Activated CD4-positive, alpha-beta T cell treated with anti-CD3 and anti-CD28 coated beads, Interleukin-2, amount 10 ng/mL, durations not matched to agents 24 days and 14 days (primary cell): ENCODE measurements at regions not wholly inside any gene's neighbourhood (a gene's known extent, or its start where the extent isn't known, plus 50 kb on each side); places are given as distances from the start of the nearest gene placed in this dataset.
"Not testable (repeated sequence)": the region's sequence is repeated elsewhere in the genome, so short reads cannot be mapped to it uniquely, and the experiment has no call there.

ENCODE experiments used
- DNase-seq: peaks from one replicate; pipeline ENCODE4 v3.0.0; 2022
- H3K27ac Mint-ChIP-seq: one replicate; pipeline ENCODE4 v1.8.0; 2022; ENCODE audit warnings: mild to moderate bottlenecking, mixed read lengths
- H3K27me3 Mint-ChIP-seq: one replicate; pipeline ENCODE4 v1.8.0; 2022; ENCODE audit warnings: mixed read lengths
- H3K36me3 Mint-ChIP-seq: one replicate; pipeline ENCODE4 v1.8.0; 2022; ENCODE audit warnings: low read depth, mild to moderate bottlenecking, mixed read lengths
- H3K4me1 Mint-ChIP-seq: one replicate; pipeline ENCODE4 v1.8.0; 2021; ENCODE audit warnings: mixed read lengths
- H3K4me3 Mint-ChIP-seq: one replicate; pipeline ENCODE4 v1.8.0; 2022; ENCODE audit warnings: mild to moderate bottlenecking, moderate library complexity, mixed read lengths
- H3K9me3 Mint-ChIP-seq: one replicate; pipeline ENCODE4 v1.8.0; 2021; ENCODE audit warnings: mixed read lengths
- intact Hi-C: fragments of 100-400 bp; cut with micrococcal nuclease; formaldehyde crosslinking; loops from one replicate; pipeline ENCODE4 v1.15.1; 2023

GRCh38 chr16:86256995-86257394 lies 253.3 kb upstream of the FOXF1 start:
- intact Hi-C loops: no loop called here
- H3K4me3 Mint-ChIP-seq: no peak overlapping the region
- no peaks in the 10 kb centered on the region for H3K36me3 Mint-ChIP-seq
- no peak overlapping the region for H3K27ac Mint-ChIP-seq
- no peak for DNase-seq
- no peaks in the 10 kb centered on the region for H3K27me3 Mint-ChIP-seq
- peaks cover 3% of the 10 kb centered on the region for H3K9me3 Mint-ChIP-seq
- no peaks in the 10 kb centered on the region for H3K4me1 Mint-ChIP-seq

- no peaks in the 10 kb centered on the region for H3K27me3 Mint-ChIP-seq
- H3K36me3 Mint-ChIP-seq: no peaks in the 10 kb centered on the region
- DNase-seq: no peak
- no peak overlapping the region for H3K4me3 Mint-ChIP-seq
- H3K9me3 Mint-ChIP-seq: peaks cover 4% of the 10 kb centered on the region
- no peak overlapping the region for H3K27ac Mint-ChIP-seq
- intact Hi-C loops: no loop called here
- H3K4me1 Mint-ChIP-seq: no peaks in the 10 kb centered on the region
These were observed 252.8 kb upstream of the FOXF1 start for GRCh38 chr16:86257546-86257945.

DNA sequence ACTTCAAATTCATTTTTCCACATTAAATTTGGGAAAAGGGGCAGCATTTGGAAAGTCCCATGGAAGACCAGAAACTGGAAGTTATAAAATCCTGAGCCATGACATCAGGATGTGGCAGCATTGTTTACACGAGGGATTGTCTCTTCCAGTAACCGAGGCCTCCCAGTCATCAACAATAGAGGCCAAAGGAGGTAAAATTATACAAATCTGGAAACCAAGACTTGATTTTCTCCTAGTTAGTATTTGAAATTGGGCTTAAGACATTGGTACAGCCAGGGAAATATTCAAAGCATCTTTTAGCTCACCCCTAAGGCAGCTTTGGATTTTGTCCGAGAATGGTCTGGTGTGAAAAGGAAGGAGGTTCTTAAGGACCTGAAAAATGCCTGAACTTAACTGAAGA lies 251.6 kb upstream of the FOXF1 start:
- Mint-ChIP-seq H3K36me3 (no peaks in the 10 kb centered on the region), H3K27me3 (no peaks in the 10 kb centered on the region), H3K4me1 (no peaks in the 10 kb centered on the region), H3K27ac (no peak overlapping the region), H3K4me3 (no peak overlapping the region), H3K9me3 (peaks cover 4% of the 10 kb centered on the region)
- intact Hi-C loops: no loop called here
- no peak for DNase-seq

GRCh38 chr16:86259499-86259898 lies 250.8 kb upstream of the FOXF1 start:
- Mint-ChIP-seq H3K27ac (no peak overlapping the region), H3K4me3 (no peak overlapping the region), H3K36me3 (no peaks in the 10 kb centered on the region), H3K4me1 (no peaks in the 10 kb centered on the region), H3K27me3 (no peaks in the 10 kb centered on the region), H3K9me3 (peaks cover 4% of the 10 kb centered on the region)
- intact Hi-C loops: no loop called here
- peak; percentile 20 for DNase-seq

DNA sequence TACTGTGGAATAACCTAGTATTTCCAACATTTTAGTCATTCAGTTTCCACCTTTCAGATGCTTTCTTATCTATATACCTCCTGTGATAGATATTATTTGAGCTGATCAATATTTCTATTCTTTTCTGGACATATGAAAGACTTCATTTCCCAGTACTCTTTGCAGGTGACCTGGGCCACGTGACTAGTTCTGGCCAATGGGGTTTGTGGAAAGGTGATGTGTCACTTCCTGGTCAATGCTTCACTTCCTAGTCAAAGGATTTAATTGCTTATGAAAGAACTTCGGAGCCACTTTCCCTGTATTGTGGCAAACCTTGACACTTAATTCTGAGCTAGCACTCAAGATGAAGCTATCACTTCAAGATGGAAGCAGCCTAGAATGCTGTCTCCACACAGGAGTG lies 248.9 kb upstream of the FOXF1 start:
- Mint-ChIP-seq H3K36me3 (no peaks in the 10 kb centered on the region), H3K9me3 (peaks cover 4% of the 10 kb centered on the region), H3K4me1 (no peaks in the 10 kb centered on the region), H3K27me3 (no peaks in the 10 kb centered on the region), H3K27ac (no peak overlapping the region), H3K4me3 (no peak overlapping the region)
- DNase-seq: peak; percentile 40
- intact Hi-C loops: no loop called here

GRCh38 chr16:86267657-86268056 lies 242.7 kb upstream of the FOXF1 start:
- H3K27ac Mint-ChIP-seq, H3K36me3 Mint-ChIP-seq, H3K4me1 Mint-ChIP-seq, H3K9me3 Mint-ChIP-seq, intact Hi-C loops, DNase-seq, H3K27me3 Mint-ChIP-seq, H3K4me3 Mint-ChIP-seq: not testable (repeated sequence)

- DNase-seq: no peak
- Mint-ChIP-seq H3K36me3 (no peaks in the 10 kb centered on the region), H3K4me3 (no peak overlapping the region), H3K27me3 (no peaks in the 10 kb centered on the region), H3K9me3 (no peaks in the 10 kb centered on the region), H3K4me1 (no peaks in the 10 kb centered on the region), H3K27ac (no peak overlapping the region)
- intact Hi-C loops: no loop called here
These were observed 239.6 kb upstream of the FOXF1 start for GRCh38 chr16:86270696-86271095.

- intact Hi-C loops: no loop called here
- no peak for DNase-seq
- Mint-ChIP-seq H3K9me3 (no peaks in the 10 kb centered on the region), H3K36me3 (no peaks in the 10 kb centered on the region), H3K4me1 (no peaks in the 10 kb centered on the region), H3K4me3 (no peak overlapping the region), H3K27ac (no peak overlapping the region), H3K27me3 (no peaks in the 10 kb centered on the region)
These were observed 237.6 kb upstream of the FOXF1 start for GRCh38 chr16:86272744-86273143.

- intact Hi-C loops: no loop called here
- Mint-ChIP-seq H3K4me1 (no peaks in the 10 kb centered on the region), H3K27me3 (peaks cover 3% of the 10 kb centered on the region), H3K27ac (no peak overlapping the region), H3K36me3 (no peaks in the 10 kb centered on the region), H3K9me3 (no peaks in the 10 kb centered on the region), H3K4me3 (no peak overlapping the region)
- no peak for DNase-seq
These were observed 233.1 kb upstream of the FOXF1 start for GRCh38 chr16:86277221-86277620.

DNA sequence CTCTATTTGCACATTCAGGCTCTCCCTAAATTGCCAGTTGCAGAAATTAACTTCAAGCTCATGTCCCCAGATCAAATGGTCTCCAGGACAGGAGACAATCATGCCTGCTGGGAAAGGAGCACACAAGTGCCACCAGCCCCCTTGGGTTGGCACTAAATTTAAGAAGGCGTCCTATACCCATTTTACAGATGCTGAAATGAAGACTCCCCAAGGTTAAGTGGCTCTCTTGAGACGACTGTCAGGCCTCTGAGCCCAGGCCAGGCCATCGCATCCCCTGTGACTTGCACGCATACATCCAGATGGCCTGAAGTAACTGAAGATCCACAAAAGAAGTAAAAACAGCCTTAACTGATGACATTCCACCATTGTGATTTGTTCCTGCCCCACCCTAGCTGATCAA lies 232.5 kb upstream of the FOXF1 start:
- H3K27ac Mint-ChIP-seq, H3K27me3 Mint-ChIP-seq, H3K9me3 Mint-ChIP-seq, DNase-seq, H3K36me3 Mint-ChIP-seq, H3K4me1 Mint-ChIP-seq, intact Hi-C loops, H3K4me3 Mint-ChIP-seq: not testable (repeated sequence)

- Mint-ChIP-seq H3K27me3 (peaks cover 19% of the 10 kb centered on the region), H3K36me3 (no peaks in the 10 kb centered on the region), H3K4me3 (no peak overlapping the region), H3K4me1 (no peaks in the 10 kb centered on the region), H3K27ac (no peak overlapping the region), H3K9me3 (no peaks in the 10 kb centered on the region)
- intact Hi-C loops: no loop called here
- DNase-seq: no peak
These were observed 228.9 kb upstream of the FOXF1 start for GRCh38 chr16:86281421-86281820.

DNA sequence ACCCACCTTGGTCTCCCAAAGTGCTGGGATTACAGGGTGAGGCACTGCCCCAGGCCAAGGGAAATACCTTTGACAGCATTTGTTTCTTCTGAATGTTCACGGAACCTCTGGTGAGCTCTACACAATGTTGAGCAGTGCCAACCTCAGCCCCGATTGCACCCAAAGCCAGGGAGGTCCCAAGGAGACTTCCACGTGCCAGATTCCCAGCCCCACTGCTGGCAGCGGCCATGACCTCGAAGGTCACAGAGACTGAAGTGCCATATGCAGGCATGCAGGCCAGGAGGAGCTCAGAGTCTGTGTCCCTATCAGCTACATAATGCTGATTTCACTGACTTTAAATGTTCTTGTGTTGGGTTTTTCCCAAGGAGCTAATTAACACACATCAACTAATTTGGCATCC lies 226.4 kb upstream of the FOXF1 start:
- H3K4me1 Mint-ChIP-seq: no peaks in the 10 kb centered on the region
- no peaks in the 10 kb centered on the region for H3K9me3 Mint-ChIP-seq
- DNase-seq: no peak
- H3K4me3 Mint-ChIP-seq: no peak overlapping the region
- H3K36me3 Mint-ChIP-seq: no peaks in the 10 kb centered on the region
- H3K27ac Mint-ChIP-seq: no peak overlapping the region
- intact Hi-C loops: no loop called here
- H3K27me3 Mint-ChIP-seq: peaks cover 41% of the 10 kb centered on the region

DNA sequence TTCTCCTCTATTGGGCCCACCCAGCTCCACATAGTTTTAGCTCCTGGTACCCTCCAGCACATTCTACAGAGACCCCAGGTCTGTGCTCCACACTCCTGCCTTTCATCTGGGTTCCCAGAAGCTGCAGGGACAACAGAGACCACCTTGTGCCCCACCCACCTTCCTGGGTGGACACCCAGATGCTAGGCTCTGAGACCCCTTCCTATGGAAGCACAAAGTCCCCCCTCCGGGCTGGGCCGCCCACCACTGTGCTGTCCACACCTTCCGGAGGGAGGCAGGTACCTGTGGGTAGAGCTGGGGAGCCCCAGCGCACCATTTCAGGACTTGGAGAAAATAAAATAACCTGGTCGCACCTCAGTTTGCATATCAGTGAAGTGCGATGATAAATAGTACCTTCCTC lies 224.9 kb upstream of the FOXF1 start:
- peaks cover 52% of the 10 kb centered on the region for H3K27me3 Mint-ChIP-seq
- no peaks in the 10 kb centered on the region for H3K9me3 Mint-ChIP-seq
- H3K27ac Mint-ChIP-seq: no peak overlapping the region
- intact Hi-C loops: loop anchor here (5.0 kb wide), 1 partner anchor 227 kb away; the partner anchor contains the start of gene FOXF1
- no peak overlapping the region for H3K4me3 Mint-ChIP-seq
- no peak for DNase-seq
- H3K36me3 Mint-ChIP-seq: no peaks in the 10 kb centered on the region
- H3K4me1 Mint-ChIP-seq: no peaks in the 10 kb centered on the region

GRCh38 chr16:86285938-86286921 lies 224.1 kb upstream of the FOXF1 start:
- no peaks in the 10 kb centered on the region for H3K4me1 Mint-ChIP-seq
- peaks cover 60% of the 10 kb centered on the region for H3K27me3 Mint-ChIP-seq
- intact Hi-C loops: loop anchor here (5.0 kb wide), 1 partner anchor 226 kb away; the partner anchor contains the start of gene FOXF1
- H3K36me3 Mint-ChIP-seq: no peaks in the 10 kb centered on the region
- no peaks in the 10 kb centered on the region for H3K9me3 Mint-ChIP-seq
- no peak overlapping the region for H3K27ac Mint-ChIP-seq
- no peak overlapping the region for H3K4me3 Mint-ChIP-seq
- no peak for DNase-seq
